BJ (cell line): ENCODE measurements at regions not wholly inside any gene's neighbourhood (a gene's known extent, or its start where the extent isn't known, plus 50 kb on each side); places are given as distances from the start of the nearest gene placed in this dataset. TPM values are rescaled to one million over a fixed set of nuclear protein-coding genes. Genes with fewer than 3 reads are reported as not detected.

Source experiments
- CTCF ChIA-PET: fragments of 350-600 bp; formaldehyde crosslinking; extraction: SDS; loops from one replicate; lab custom pipeline; 2021; ENCODE audit warnings: antibody characterized with exemption, inconsistent platforms; lab: Yijun Ruan, JAX
- POLR2A ChIA-PET: fragments of 300-600 bp; sonication (Branson Sonifier 250); formaldehyde crosslinking; extraction: SDS; loops from one replicate; lab custom pipeline; 2021; ENCODE audit warnings: antibody characterized with exemption; lab: Charles Lee
- DNase-seq: peaks from one replicate; pipeline ENCODE4 v3.0.0-alpha.2; 2011; ENCODE audit warnings: low read depth
- H3K27me3 ChIP-seq: 2 replicates; pipeline ENCODE4 v1.6.0; 2011; ENCODE audit warnings: low read length; ENCODE audit not compliant: control insufficient read depth, insufficient read depth
- H3K36me3 ChIP-seq: 2 replicates; pipeline ENCODE4 v1.5.1; 2011; ENCODE audit warnings: low read length; ENCODE audit not compliant: control insufficient read depth, insufficient read depth
- H3K4me3 ChIP-seq: 2 replicates; pipeline ENCODE4 v1.5.1; 2011; ENCODE audit warnings: low read depth, mild to moderate bottlenecking, control low read depth, low read length
- small RNA-seq: library from RNA; depleted of rRNA; stranded (forward); fragments of <200 nt; gene quantifications from one replicate; pipeline ENCODE3, GENCODE V24; 2012; ENCODE audit warnings: low replicate concordance, low read depth; ENCODE audit not compliant: insufficient read length
- TF ChIP-seq, protein P1 (sequence below): IDR thresholded peaks from 2 replicates; pipeline ENCODE4 v1.5.1; 2011; ENCODE audit warnings: low read depth, mild to moderate bottlenecking, control low read depth, inconsistent platforms, low read length, moderate library complexity; ENCODE audit not compliant: insufficient read depth

DNA sequence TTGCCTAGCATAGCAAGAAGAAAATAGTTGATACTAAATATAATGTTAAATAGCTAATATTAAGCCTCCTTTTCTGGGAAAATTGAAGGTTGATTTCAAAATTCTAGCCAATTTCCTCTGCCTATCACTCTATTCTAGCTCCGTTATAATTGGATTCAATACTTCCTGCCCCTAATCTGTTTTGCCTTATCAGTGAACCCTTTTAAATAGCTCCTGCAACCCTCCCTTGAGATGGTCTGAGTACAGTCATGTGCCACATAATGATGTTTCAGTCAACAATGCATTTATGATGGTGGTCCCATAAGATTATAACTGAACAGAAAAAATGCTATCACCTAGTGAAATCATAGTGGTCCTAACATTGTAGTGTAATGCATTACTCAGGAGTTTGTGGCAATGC is 79.7 kb upstream of the PBX1 start:
- ChIA-PET POLR2A (no interaction called here), CTCF (no interaction called here)
- Histone ChIP-seq H3K4me3 (no peak overlapping the region), H3K27me3 (no peaks in the 10 kb centered on the region), H3K36me3 (no peaks in the 10 kb centered on the region)
- no peak for DNase-seq
- TF ChIP-seq, protein P1, sequence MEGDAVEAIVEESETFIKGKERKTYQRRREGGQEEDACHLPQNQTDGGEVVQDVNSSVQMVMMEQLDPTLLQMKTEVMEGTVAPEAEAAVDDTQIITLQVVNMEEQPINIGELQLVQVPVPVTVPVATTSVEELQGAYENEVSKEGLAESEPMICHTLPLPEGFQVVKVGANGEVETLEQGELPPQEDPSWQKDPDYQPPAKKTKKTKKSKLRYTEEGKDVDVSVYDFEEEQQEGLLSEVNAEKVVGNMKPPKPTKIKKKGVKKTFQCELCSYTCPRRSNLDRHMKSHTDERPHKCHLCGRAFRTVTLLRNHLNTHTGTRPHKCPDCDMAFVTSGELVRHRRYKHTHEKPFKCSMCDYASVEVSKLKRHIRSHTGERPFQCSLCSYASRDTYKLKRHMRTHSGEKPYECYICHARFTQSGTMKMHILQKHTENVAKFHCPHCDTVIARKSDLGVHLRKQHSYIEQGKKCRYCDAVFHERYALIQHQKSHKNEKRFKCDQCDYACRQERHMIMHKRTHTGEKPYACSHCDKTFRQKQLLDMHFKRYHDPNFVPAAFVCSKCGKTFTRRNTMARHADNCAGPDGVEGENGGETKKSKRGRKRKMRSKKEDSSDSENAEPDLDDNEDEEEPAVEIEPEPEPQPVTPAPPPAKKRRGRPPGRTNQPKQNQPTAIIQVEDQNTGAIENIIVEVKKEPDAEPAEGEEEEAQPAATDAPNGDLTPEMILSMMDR: no peak

DNA sequence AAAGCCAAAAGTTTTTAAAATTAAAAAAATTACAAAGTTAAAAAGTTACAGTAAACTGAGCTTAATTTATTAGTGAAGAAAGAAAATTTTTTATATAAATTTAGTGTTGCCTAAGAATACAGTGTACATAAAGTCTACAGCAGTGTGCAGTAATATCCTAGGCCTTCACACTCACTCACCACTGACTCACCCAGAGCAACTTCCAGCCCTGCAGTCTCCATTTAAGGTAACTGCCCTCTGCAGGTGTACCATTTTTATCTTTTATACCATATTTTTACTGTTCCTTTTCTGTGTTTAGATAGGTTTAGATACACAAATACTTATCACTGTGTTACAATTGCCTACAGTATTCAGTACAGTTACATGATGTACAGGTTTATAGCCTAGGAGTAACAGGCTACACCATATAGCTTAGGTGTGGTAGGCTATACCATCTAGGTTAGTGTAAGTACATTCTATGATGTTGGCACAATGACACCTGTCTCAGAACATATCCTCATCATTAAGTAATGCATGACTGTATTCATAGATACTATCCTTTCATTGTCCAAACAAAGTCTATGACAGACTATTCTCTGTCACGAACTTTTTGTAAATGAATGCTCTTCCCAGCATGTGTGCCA is 78.6 kb upstream of the PBX1 start:
- Histone ChIP-seq H3K27me3 (no peaks in the 10 kb centered on the region), H3K36me3 (no peaks in the 10 kb centered on the region), H3K4me3 (no peak overlapping the region)
- TF ChIP-seq, protein P1: no peak
- DNase-seq: no peak
- ChIA-PET POLR2A (interaction anchor here (0.6 kb wide), 1 partner anchor 31 kb away, joined by 12 read pairs; no protein-coding TSS in a partner anchor), CTCF (interaction anchor here (0.6 kb wide), 1 partner anchor 9 kb away, joined by 3 read pairs; no protein-coding TSS in a partner anchor)

DNA sequence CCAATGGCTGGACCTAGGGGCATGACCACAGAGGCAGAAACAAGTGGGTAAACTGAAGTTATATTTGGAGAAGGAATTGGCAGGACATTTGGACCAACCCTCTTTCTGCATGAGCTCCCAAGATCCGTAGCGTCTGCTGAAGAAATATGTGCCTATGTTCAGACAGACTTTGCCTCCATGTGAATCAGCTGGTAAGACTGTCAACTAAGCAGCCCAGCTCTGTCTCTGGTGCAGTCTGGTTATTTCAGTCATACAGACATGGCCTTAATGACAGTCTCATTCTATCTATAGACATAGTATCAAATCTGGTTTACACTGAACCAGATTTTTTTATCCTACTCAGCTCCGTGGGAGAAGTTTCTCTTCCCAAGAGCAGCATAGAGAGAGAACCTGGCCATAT is 63.1 kb upstream of the PBX1 start:
- ChIA-PET POLR2A (no interaction called here), CTCF (no interaction called here)
- H3K4me3 ChIP-seq: no peak overlapping the region
- TF ChIP-seq, protein P1: no peak
- DNase-seq: no peak
- no peaks in the 10 kb centered on the region for H3K27me3 ChIP-seq
- H3K36me3 ChIP-seq: no peaks in the 10 kb centered on the region

DNA sequence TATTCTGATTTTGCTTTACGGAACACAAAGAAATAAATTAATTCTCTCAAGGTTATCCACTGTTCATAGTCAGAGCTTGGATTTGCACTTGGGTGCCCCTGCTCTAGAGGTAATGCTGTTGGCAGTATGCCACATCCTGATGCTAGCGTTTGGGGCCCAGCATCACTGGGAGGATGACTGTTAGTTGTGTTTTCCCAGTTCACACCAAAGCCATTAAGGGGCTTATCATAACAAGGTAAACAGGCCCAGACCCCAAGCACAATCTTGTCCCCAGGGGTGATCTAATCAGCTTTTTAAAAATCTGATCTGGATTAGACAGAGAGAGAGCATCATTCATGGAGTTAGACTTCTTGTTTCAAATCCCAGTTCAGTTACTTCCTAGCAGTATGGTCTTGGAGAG is 60.2 kb upstream of the PBX1 start:
- Histone ChIP-seq H3K27me3 (no peaks in the 10 kb centered on the region), H3K4me3 (no peak overlapping the region), H3K36me3 (no peaks in the 10 kb centered on the region)
- POLR2A ChIA-PET: no interaction called here
- DNase-seq: no peak
- TF ChIP-seq, protein P1: no peak
- CTCF ChIA-PET: no interaction called here

DNA sequence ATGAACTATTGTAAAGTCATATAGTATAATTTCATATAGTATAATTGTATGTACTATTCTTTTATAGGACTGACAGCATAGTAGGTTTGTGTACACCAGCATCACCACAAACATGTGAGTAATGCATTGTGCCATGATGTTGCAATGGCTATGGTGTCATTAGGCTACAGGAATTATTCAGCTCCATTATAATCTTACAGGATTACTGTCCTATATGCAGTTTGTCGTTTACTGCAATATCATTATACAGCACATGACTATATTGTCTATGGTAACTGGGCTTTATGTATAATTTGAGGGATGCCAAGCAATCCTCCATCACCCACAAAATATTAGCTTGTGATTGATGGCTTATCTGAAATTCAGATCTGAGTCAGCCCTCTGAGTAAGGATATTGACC is 54.2 kb upstream of the PBX1 start:
- Histone ChIP-seq H3K4me3 (no peak overlapping the region), H3K36me3 (no peaks in the 10 kb centered on the region), H3K27me3 (no peaks in the 10 kb centered on the region)
- ChIA-PET POLR2A (no interaction called here), CTCF (no interaction called here)
- no peak for DNase-seq
- TF ChIP-seq, protein P1: no peak

Small RNA genes lying in the stretch of these regions (small RNA-seq; reads per million reads assigned to genes)
- gene RF00012 (not detected), gene RNA5SP62 (not detected), gene RNA5SP63 (not detected), gene RNU5F-6P (not detected)
